AG09309 (cell line): ENCODE measurements at regions not wholly inside any gene's neighbourhood (a gene's known extent, or its start where the extent isn't known, plus 50 kb on each side); places are given as distances from the start of the nearest gene placed in this dataset.

Source experiments
- DNase-seq: peaks from one replicate; pipeline ENCODE4 v3.0.0-alpha.2; 2010; ENCODE audit warnings: low read depth
- H3K4me3 ChIP-seq: 2 replicates; pipeline ENCODE4 v1.5.1; 2011; ENCODE audit warnings: mild to moderate bottlenecking, low read depth, low read length, moderate library complexity; ENCODE audit not compliant: control insufficient read depth
- TF ChIP-seq, protein P1 (sequence below): IDR thresholded peaks from 2 replicates; pipeline ENCODE4 v1.5.1; 2011; ENCODE audit warnings: mild to moderate bottlenecking, low read depth, low read length, inconsistent platforms; ENCODE audit not compliant: insufficient read depth, control insufficient read depth; ENCODE audit errors: missing control alignments

DNA sequence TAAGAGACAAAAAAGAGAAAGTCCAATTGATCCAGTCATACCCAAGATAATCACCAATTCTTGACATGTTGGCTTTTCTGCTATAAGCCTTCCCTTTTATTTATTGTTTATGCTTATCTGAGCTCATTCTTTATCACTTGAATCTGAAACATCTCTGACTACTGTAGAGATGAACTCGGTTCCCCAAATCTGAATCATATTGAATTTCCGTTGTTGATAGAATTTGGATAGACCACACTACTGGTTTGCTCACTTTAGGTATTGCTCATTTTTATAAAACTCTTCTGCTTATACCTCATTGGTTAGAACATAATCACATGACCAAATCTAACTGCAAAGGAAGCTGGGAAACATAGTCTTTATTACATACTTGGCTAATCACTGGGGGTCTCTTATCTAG, 236.9 kb downstream of the TRIB2 start:
- TF ChIP-seq, protein P1, sequence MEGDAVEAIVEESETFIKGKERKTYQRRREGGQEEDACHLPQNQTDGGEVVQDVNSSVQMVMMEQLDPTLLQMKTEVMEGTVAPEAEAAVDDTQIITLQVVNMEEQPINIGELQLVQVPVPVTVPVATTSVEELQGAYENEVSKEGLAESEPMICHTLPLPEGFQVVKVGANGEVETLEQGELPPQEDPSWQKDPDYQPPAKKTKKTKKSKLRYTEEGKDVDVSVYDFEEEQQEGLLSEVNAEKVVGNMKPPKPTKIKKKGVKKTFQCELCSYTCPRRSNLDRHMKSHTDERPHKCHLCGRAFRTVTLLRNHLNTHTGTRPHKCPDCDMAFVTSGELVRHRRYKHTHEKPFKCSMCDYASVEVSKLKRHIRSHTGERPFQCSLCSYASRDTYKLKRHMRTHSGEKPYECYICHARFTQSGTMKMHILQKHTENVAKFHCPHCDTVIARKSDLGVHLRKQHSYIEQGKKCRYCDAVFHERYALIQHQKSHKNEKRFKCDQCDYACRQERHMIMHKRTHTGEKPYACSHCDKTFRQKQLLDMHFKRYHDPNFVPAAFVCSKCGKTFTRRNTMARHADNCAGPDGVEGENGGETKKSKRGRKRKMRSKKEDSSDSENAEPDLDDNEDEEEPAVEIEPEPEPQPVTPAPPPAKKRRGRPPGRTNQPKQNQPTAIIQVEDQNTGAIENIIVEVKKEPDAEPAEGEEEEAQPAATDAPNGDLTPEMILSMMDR: no peak
- no peak for DNase-seq
- H3K4me3 ChIP-seq: no peak overlapping the region

GRCh38 chr2:12955864-12956263, 239.1 kb downstream of the TRIB2 start:
- no peak overlapping the region for H3K4me3 ChIP-seq
- no peak for DNase-seq
- TF ChIP-seq, protein P1: no peak

DNA sequence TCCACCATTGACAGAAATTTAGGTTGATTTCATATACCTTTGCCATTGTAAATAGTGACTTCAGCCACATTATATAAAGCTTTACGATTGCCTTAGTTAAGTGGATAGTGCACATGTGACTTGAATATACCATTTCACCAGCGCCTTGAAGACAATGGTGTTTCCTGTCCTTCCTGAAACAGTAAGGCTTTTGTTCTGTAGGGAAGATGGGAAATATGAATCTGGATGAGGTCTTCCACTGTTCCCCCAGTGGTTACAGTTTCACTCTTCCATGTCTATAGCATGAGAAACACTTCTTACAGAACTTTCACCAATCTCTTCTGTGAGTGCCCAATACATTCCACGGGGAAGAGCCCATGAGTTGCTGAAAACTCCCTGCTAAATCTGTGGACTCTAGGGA, 240.5 kb downstream of the TRIB2 start:
- no peak overlapping the region for H3K4me3 ChIP-seq
- TF ChIP-seq, protein P1: no peak
- DNase-seq: no peak

- TF ChIP-seq, protein P1: no peak
- no peak overlapping the region for H3K4me3 ChIP-seq
- DNase-seq: no peak
Measured at GRCh38 chr2:12959935-12960334, 243.2 kb downstream of the TRIB2 start.

GRCh38 chr2:12960671-12961070, 243.9 kb downstream of the TRIB2 start:
- TF ChIP-seq, protein P1: no peak
- H3K4me3 ChIP-seq: no peak overlapping the region
- no peak for DNase-seq

DNA sequence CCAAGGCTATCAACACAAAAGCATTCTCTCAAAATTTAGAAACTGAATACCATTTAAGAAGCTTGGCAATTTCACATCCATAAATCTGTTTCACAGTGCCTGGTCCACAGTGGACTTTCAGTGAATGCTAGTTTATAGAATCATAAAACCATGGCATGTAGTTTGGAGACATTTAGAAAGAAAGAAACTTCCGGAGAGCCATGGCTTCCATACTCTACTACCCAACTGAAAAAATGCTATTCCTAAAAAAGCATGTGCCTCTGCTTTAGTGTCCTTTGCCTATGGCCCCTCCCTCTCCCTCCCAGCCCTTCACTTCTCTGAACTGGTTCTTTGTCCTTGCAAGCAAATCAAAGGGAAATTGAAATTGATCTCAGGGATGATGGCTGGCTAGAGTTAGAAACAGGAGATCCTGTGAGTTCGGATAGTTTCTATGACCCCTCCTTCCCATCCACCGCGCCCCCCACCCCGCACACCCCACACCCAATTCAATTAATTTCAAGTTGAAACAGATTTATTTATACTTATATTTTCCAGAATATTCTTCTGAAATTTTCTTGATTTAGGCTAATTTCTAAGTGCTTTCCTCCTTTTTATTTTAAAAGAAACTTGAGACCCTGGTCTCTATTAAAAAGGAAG, 248.3 kb downstream of the TRIB2 start:
- TF ChIP-seq, protein P1: no peak
- DNase-seq: no peak
- H3K4me3 ChIP-seq: no peak overlapping the region

DNA sequence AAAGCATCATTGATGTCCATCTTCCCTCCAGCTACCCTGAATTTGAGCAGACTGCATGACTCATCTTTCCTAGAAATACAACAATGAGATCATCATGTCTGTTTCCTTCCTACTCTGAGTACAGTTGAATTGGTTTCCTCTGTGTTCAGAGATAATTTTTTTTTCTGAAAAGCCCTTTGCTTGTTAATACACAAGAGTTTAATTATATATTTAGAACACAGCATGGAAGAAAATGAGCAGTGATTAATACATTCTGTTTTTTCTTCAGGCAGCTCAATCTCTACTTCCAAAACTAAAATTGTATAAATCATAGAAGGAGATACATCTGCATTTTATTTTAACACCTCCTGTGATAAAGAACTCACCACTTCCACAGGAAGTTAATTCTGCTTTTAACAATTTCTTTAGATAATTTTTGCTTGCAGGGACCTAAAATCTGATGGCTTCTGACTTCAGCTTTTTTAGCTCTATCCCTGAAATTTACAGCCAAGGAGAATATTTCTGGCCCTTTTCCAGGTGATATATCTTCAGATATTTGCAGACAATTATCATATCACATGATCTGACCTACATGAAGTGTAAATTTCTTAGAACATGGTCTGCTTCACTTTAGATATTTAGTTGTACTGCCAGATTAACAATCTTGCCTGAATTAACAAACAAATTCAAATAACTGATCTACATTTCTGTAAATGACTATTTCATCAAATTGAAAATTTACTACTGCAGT, 249.0 kb downstream of the TRIB2 start:
- DNase-seq: no peak
- H3K4me3 ChIP-seq: no peak overlapping the region
- TF ChIP-seq, protein P1: no peak
